WTC11 (cell line): ENCODE measurements at regions not wholly inside any gene's neighbourhood (a gene's known extent, or its start where the extent isn't known, plus 50 kb on each side); places are given as distances from the start of the nearest gene placed in this dataset.

Experiments used
- CTCF ChIP-seq: fragments of 200-600 bp; IDR thresholded peaks from 2 replicates; pipeline ENCODE4 v1.8.0; 2022; ENCODE audit warnings: antibody characterized with exemption
- ELF4 ChIP-seq: sonication (generic); formaldehyde crosslinking; IDR thresholded peaks from 2 replicates; pipeline ENCODE4 v1.8.1; 2022; ENCODE audit warnings: low read depth, mild to moderate bottlenecking, moderate library complexity, missing genetic modification reagents
- ESRRA ChIP-seq: sonication (generic); formaldehyde crosslinking; IDR thresholded peaks from 2 replicates; pipeline ENCODE4 v1.8.1; 2022; ENCODE audit warnings: mild to moderate bottlenecking, missing genetic modification reagents, borderline replicate concordance

DNA sequence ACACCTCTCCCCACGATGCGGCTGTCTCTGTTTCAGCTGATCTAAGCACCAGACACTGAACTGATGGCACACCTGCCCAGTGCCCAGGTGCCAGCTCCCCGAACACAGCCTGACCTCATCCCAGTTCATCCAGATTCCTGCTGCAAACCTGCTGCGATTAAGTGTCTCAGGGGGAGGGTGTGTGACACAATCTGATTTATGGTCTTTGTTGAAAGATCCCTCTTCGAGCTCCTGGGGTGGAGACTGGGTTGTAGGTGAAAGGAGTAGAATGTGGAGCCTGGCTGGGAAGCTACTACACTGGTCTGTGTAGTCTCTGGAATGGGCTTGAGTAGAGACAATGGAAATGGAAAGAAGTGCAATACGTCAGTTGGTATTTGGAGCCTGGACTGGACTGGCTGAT lies 390.3 kb downstream of the SHANK2 start:
- no peak for TF ChIP-seq ELF4
- TF ChIP-seq ESRRA (CRISPR knock-in tag): no peak
- no peak for TF ChIP-seq CTCF
